Lung (tissue), 11 donors: ENCODE measurements at regions not wholly inside any gene's neighbourhood (a gene's known extent, or its start where the extent isn't known, plus 50 kb on each side); places are given as distances from the start of the nearest gene placed in this dataset.

ENCODE experiments used
- ATAC-seq: fragments of 200-7000 bp; cut with Tn5 transposase; one replicate; pipeline ENCODE4 v1.9.1; 2020; ENCODE audit warnings: moderate number of reproducible peaks; ENCODE audit not compliant: insufficient read depth, low FRiP score
- DNase-seq, 3 donors: peaks; one replicate each; pipeline ENCODE4 v3.0.0-alpha.2; 2013 to 2017
- H3K27ac ChIP-seq, 2 donors: one replicate each; pipeline ENCODE4 v1.5.1; 2013; ENCODE audit warnings: mild to moderate bottlenecking in 2 of 2, moderate library complexity in 2 of 2, control low read depth in 1 of 2, inconsistent platforms in 1 of 2, low read depth in 1 of 2, low read length in 1 of 2
- H3K27me3 ChIP-seq, 3 donors: one replicate each; pipeline ENCODE4 v1.5.1; 2013; ENCODE audit warnings: low read length in 2 of 3; ENCODE audit not compliant: control insufficient read depth in 3 of 3, insufficient read depth in 3 of 3
- H3K36me3 ChIP-seq, 4 donors: one replicate each; pipeline ENCODE4 v1.5.1; 2013; ENCODE audit warnings: low read length in 4 of 4, mild to moderate bottlenecking in 1 of 4, moderate library complexity in 1 of 4; ENCODE audit not compliant: control insufficient read depth in 4 of 4, insufficient read depth in 4 of 4
- H3K4me1 ChIP-seq, 5 donors: one replicate each; pipeline ENCODE4 v1.5.1; 2013; ENCODE audit warnings: low read length in 5 of 5, mild to moderate bottlenecking in 2 of 5, moderate library complexity in 1 of 5; ENCODE audit not compliant: control insufficient read depth in 5 of 5, insufficient read depth in 5 of 5
- H3K4me3 ChIP-seq: one replicate; pipeline ENCODE4 v1.5.1; 2013; ENCODE audit warnings: mild to moderate bottlenecking, control low read depth, moderate library complexity
- H3K9ac ChIP-seq, 2 donors: one replicate each; pipeline ENCODE4 v1.5.1; 2013; ENCODE audit warnings: low read length in 2 of 2, control low read depth in 1 of 2; ENCODE audit not compliant: insufficient read depth in 1 of 2
- H3K9me3 ChIP-seq, 4 donors: one replicate each; pipeline ENCODE4 v1.5.1; 2013; ENCODE audit warnings: low read length in 3 of 4, mild to moderate bottlenecking in 1 of 4, moderate library complexity in 1 of 4; ENCODE audit not compliant: control insufficient read depth in 4 of 4, insufficient read depth in 3 of 4
- CTCF ChIP-seq: IDR thresholded peaks from 2 replicates; pipeline ENCODE4 v1.5.1; 2012; ENCODE audit warnings: mild to moderate bottlenecking; ENCODE audit errors: control extremely low read depth, extremely low read depth
- WGBS, 2 donors: extraction: QIAGEN DNeasy Blood & Tissue Kit; methylation state at CpG; one replicate each; pipeline ENCODE4 v1.1.7; 2013; 5-methylcytosine and 5-hydroxymethylcytosine counted together
- donor health status: control.
- donor health status: control.
- donor health status: Bipolar disorder and iron deficiency.
- donor health status: healthy.
- donor health status: DM: yes; HTN: yes; CAD: no.

- no peak for TF ChIP-seq CTCF
- no peaks in the 10 kb centered on the region for H3K9me3 ChIP-seq
- H3K27ac ChIP-seq: peak overlapping the region in 1 of 2 donors; percentile 84
- H3K4me1 ChIP-seq: peaks cover 0 to 23% (median 17%) of the 10 kb centered on the region in 5 donors
- ATAC-seq: no peak
- no peaks in the 10 kb centered on the region for H3K36me3 ChIP-seq
- no peak overlapping the region for H3K4me3 ChIP-seq
- no peak overlapping the region for H3K9ac ChIP-seq
- DNase-seq: no peak
- 91% methylated on average over 19 to 20 of the region's 20 CpGs for whole genome bisulfite sequencing, 2 donors
- no peaks in the 10 kb centered on the region for H3K27me3 ChIP-seq
Observed at GRCh38 chr14:104435147-104436046, 144.2 kb upstream of the C14orf180 start.

GRCh38 chr14:104436047-104436591 is 143.4 kb upstream of the C14orf180 start:
- no peak overlapping the region for H3K9ac ChIP-seq
- peak overlapping the region in 1 of 2 donors; percentile 84 for H3K27ac ChIP-seq
- no peaks in the 10 kb centered on the region for H3K27me3 ChIP-seq
- 12% methylated on average over 20 of the region's 20 CpGs for WGBS, 2 donors
- no peaks in the 10 kb centered on the region for H3K36me3 ChIP-seq
- ATAC-seq (no peak), DNase-seq (peak; percentile 92 to 96 (median 92))
- H3K9me3 ChIP-seq: no peaks in the 10 kb centered on the region
- TF ChIP-seq CTCF: no peak
- no peak overlapping the region for H3K4me3 ChIP-seq
- H3K4me1 ChIP-seq: peaks cover 0 to 23% (median 17%) of the 10 kb centered on the region in 5 donors

- no peak for TF ChIP-seq CTCF
- DNase-seq (no peak), ATAC-seq (no peak)
- no peaks in the 10 kb centered on the region for H3K27me3 ChIP-seq
- H3K9me3 ChIP-seq: no peaks in the 10 kb centered on the region
- 77 to 80% methylated on average over 15 of the region's 15 CpGs for WGBS, 2 donors
- no peaks in the 10 kb centered on the region for H3K36me3 ChIP-seq
- H3K27ac ChIP-seq: peak overlapping the region in 1 of 2 donors; percentile 84
- H3K4me1 ChIP-seq: peaks cover 0 to 23% (median 17%) of the 10 kb centered on the region in 5 donors
- no peak overlapping the region for H3K9ac ChIP-seq
- no peak overlapping the region for H3K4me3 ChIP-seq
Observed at GRCh38 chr14:104436741-104437701, 142.5 kb upstream of the C14orf180 start.
